ENCODE measurements at regions not wholly inside any gene's neighbourhood (a gene's known extent, or its start where the extent isn't known, plus 50 kb on each side); places are given as distances from the start of the nearest gene placed in this dataset.

- TF ChIP-seq CTCF (IDR thresholded peaks at IDR 0.05; ENCODE audit: low read depth, low read length): no peak
- in situ Hi-C loops (cut with HindIII; ENCODE audit: low sequenced_read_pairs): no loop called here
- no peak overlapping the region for H3K4me3 ChIP-seq (ENCODE audit: low read depth, low read length)
- no peak for DNase-seq (ENCODE audit: low read depth, low spot score)
Measured at GRCh38 chr2:51368250-51368649, 336.3 kb upstream of the NRXN1 start.

GRCh38 chr2:51350100-51350499, 318.2 kb upstream of the NRXN1 start:
- H3K4me3 ChIP-seq (ENCODE audit: low read depth, low read length): no peak overlapping the region
- TF ChIP-seq CTCF (IDR thresholded peaks at IDR 0.05; ENCODE audit: low read depth, low read length): no peak
- in situ Hi-C loops (cut with HindIII; ENCODE audit: low sequenced_read_pairs): no loop called here
- DNase-seq (ENCODE audit: low read depth, low spot score): peak; percentile 53

- no peak overlapping the region for H3K4me3 ChIP-seq (ENCODE audit: low read depth, low read length)
- TF ChIP-seq CTCF (IDR thresholded peaks at IDR 0.05; ENCODE audit: low read depth, low read length): no peak
- peak; percentile 6 for DNase-seq (ENCODE audit: low read depth, low spot score)
- in situ Hi-C loops (cut with HindIII; ENCODE audit: low sequenced_read_pairs): no loop called here
Measured at GRCh38 chr2:51344886-51345285, 313.0 kb upstream of the NRXN1 start.

- TF ChIP-seq CTCF (IDR thresholded peaks at IDR 0.05; ENCODE audit: low read depth, low read length): no peak
- no peak overlapping the region for H3K4me3 ChIP-seq (ENCODE audit: low read depth, low read length)
- DNase-seq (ENCODE audit: low read depth, low spot score): no peak
- in situ Hi-C loops (cut with HindIII; ENCODE audit: low sequenced_read_pairs): no loop called here
Measured at GRCh38 chr2:51335087-51336058, 303.4 kb upstream of the NRXN1 start.

GRCh38 chr2:51329512-51329911, 297.6 kb upstream of the NRXN1 start:
- DNase-seq (ENCODE audit: low read depth, low spot score): no peak
- H3K4me3 ChIP-seq (ENCODE audit: low read depth, low read length): no peak overlapping the region
- TF ChIP-seq CTCF (IDR thresholded peaks at IDR 0.05; ENCODE audit: low read depth, low read length): no peak
- in situ Hi-C loops (cut with HindIII; ENCODE audit: low sequenced_read_pairs): no loop called here

GRCh38 chr2:51324051-51324450, 292.1 kb upstream of the NRXN1 start:
- TF ChIP-seq CTCF (IDR thresholded peaks at IDR 0.05; ENCODE audit: low read depth, low read length): no peak
- DNase-seq (ENCODE audit: low read depth, low spot score): no peak
- in situ Hi-C loops (cut with HindIII; ENCODE audit: low sequenced_read_pairs): no loop called here
- no peak overlapping the region for H3K4me3 ChIP-seq (ENCODE audit: low read depth, low read length)
